Femur (tissue), 1 donor: ENCODE measurements at regions not wholly inside any gene's neighbourhood (a gene's known extent, or its start where the extent isn't known, plus 50 kb on each side); places are given as distances from the start of the nearest gene placed in this dataset.
A peak's percentile ranks its signal among the peaks of the same experiment; 100 is the strongest.

Experiments
- DNase-seq: peaks from one replicate; pipeline ENCODE4 v3.0.0-alpha.2; 2017

DNA sequence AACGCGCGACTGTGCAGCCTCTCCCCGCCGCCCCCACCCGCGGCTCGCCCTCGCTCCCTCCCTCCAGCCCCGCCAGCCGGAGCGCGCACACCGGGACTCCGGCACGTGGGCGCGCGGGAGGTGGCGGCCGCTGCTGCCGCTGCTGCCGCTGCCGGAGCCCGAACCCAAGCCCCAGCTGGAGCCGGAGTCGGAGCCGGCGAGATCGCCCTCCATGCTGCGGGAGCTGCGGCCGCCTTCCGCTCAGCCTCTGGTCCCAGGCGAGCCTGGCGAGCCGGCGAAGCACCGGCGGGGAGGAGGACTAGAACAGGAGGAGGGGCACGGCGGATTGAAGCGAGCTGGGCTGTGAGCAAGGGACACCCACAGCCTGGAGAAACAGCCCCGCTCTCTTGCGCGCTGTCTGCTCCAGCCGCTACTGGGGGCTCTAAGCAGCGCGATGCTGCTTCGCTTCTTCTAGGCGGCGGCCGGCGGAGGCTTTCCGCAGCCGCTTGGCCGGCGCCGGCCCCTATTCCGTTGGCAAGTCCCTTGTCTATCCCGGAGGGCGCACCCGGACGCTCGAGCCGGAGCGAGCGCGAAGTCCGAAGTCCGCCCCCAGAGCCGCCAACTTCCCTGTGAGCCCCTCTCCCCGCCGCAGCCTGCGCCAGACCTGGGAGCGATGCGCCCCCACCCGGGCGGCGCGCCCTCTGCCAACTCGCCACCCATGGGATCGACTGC is 598.7 kb upstream of the SGCD start:
- peak; percentile 83 for DNase-seq

DNA sequence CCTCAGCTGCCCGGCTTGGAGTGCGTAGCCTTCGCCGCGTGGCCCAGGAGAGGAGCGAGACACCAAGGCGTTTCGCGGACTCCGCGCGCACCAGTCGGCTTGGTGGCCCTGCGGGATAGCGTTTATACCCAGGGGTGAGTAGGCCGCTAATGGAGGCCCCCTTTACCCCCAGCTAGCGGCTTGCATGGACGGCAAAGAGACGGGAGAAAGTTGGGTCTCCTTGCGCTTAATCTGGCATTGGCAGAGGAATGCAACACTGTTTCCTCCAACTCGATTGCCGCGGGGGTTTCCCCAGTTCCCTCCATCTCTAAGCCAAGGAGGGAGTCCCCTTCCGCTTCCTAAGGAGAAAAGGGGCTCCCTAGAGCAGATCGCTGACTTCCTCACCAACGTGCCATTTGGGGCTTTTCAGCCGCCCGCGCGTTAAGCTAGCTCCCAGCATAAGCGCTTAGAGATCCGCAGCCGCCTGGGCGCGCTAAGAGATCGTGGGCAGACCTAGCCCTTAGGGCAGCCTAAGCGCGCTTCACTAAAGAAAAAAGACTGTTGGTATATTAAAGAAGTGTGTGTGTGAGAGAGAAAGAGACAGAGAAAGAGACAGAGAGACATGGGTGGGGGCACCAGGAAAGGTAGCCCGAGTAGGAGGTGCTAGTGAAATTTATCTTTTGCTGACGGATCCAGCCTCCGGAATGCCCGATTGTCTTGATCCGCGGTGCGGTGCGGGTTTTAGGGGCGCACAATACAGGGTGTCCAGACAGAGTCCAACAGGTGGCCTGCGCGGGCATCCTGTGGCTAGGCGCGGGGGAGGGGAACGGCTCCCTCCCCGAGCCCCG is 597.9 kb upstream of the SGCD start:
- peak; percentile 24 for DNase-seq

DNA sequence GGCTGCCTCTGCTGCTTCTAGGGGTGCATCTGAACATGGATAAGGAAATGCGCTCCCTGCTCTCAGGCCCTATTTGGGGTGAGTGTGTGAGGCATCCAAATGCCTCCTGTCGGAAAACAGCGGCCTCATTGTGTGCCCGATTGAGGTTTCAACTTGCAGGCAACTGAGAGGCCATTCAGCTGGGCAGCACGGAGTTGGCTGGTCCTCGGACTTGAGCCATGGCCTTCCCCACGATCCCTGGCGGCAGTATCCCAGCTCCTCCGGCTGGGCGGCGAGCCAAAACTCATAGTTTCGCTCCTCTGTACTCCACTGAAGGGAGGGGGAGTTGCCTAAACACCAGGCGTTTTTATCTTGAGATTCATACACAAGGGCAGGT is 597.3 kb upstream of the SGCD start:
- peak; percentile 65 for DNase-seq

DNA sequence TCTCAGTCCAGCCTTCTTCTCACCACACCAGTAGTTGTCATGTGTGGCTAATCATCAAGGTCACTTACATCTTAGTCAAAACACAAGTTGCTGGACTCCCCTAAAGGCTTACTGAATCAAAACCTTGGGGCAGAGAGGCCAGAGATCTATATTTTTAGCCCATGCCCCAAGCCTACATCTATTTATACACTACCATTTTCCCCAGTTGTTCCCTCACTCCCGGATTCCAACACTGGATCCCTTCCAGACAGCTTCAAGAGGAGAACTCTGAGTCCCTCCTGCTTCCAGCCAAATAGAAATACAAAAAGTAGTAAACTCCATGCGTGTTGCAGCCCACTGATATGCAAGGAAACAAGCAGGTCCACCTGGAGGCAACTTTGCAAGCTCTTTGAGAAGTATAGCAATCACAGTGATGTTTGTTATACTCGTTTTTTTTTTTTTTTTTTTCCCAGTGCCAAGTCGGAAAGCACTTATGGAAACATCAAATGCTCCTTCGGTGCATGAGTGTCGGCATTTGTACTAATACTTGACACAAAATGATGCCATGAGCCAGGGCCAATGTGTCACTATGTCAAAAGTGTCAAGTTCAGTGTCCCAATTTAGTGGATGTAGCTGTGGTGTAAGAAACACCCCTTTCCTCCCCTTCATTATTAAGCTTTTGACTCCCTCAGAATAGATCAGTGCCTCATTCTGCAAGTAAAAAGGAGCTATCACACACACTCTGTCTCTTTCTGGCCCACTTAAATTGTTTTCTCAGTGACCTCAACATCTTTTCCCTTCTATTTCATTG is 594.2 kb upstream of the SGCD start:
- DNase-seq: no peak

DNA sequence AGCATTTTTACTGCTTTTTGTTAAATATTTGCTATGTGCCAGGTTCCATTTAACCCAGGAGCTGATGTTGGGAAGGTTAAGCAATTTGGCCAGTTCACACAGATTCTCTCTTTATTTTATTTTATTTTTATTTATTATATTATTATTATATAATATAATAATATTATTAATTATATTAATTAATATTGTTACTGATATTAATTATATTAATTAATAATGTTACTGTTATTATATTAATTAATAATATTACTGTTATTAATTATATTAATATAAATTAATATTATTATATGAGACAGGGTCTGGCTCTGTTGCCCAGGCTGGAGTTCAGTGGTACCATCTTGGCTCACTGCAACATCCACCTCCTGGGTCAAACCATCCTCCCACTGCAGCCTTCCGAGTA is 593.0 kb upstream of the SGCD start:
- no peak for DNase-seq

DNA sequence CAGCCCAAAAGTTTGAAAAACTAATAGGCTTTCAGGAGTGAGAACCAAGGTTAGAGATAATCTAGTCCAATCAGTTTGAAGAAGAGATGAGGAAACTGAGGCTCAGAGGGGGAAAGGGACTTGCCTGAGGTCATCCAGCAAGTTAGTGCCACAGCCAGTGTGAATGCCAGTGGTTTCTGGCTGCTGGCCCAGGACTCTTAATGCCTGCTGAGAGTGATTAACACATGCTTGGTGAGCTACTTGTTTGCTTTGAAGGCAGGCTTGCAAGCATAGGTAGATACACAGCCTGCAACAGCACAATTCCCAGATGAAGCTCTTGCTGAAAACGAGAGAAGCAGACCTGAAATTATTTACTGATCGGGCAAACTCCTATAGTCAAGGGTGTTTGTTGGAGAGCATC is 591.6 kb upstream of the SGCD start:
- no peak for DNase-seq

DNA sequence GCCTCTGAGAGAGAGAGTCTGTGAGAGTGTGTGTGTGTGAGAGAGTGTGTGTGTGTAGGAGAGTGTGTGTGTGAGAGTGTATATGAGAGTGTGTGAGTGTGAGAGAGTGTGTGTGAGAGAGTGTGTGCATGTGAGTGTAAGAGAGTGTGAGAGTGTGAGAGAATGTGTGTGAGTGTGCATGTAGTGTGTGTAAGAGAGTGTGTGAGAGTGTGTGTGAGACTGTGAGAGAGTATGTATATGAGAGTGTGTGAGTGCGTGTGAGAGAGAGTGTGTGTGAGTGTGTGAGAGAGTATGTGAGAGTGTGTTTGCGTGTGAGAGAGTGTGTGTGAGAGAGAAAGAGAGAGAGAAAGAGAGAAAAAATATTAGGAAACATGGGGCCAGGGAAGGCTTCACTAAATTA is 588.3 kb upstream of the SGCD start:
- DNase-seq: no peak

DNA sequence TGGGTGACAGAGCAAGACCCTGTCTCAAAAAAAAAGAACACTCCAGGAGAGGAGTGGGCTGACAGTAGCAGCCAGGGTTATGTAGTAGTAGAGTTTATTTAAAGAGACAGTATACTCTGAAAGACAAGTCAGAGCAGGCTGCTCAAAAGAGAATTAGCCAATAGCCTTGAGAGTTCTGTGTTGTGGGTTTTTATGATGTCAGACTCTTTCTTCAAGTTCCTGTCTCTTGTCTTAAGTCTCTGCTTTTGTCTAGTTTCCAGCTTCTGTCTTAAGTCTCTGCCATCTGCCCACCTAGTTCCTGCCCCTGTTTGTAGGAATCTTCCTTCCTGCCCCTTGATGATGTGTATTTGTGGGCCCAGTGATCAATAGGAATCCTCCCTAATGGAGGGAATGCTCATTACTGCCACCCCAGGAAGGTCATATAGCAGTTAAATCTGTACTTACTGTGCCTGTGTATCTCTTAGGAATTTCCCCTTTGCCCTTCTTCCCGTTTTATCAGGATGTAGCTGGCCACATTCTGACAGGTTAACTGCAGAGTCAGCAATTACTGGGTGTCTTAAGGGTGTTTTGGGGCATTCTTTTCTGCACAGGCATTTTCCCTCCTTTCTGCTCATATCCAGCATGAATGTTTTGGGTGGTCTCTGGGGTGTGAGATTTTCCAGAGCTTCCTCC is 580.5 kb upstream of the SGCD start:
- no peak for DNase-seq

DNA sequence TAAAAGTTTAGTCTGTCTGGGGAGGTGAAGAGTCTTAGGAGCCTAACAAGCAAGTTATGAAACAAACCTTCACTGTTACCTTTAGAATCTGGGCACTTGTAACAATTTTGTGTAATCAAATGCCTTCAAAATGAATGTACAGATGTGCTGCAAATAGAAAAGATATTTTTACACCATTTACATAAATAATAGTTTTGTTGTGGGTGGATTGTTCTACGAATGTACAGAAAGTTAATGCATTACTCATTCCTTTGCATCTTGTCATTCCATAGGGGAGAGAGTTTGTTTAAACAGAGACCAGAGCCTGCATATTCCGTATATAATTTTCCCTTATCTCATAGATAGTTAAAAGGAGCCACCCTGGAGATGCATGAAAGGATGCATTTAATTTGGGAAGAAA is 576.9 kb upstream of the SGCD start:
- no peak for DNase-seq

DNA sequence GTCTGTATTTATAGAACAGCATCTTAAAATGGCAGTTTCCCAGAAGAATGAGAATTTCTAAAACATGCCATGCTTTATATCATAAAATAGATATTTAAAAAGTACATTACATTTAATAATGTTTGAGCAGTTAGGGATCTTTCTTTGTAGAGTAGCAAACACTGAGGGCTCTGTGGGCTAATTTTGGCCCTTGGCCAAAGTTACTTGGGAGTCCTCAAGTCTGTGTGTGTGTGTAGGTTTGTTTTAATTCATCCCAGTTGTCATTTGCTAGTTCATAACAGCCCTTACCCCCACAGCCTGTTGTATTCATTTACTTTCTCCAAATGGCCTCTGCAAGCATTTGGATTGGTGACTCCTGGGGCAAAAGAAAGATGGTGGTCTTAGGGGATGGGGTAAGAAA is 576.4 kb upstream of the SGCD start:
- no peak for DNase-seq

DNA sequence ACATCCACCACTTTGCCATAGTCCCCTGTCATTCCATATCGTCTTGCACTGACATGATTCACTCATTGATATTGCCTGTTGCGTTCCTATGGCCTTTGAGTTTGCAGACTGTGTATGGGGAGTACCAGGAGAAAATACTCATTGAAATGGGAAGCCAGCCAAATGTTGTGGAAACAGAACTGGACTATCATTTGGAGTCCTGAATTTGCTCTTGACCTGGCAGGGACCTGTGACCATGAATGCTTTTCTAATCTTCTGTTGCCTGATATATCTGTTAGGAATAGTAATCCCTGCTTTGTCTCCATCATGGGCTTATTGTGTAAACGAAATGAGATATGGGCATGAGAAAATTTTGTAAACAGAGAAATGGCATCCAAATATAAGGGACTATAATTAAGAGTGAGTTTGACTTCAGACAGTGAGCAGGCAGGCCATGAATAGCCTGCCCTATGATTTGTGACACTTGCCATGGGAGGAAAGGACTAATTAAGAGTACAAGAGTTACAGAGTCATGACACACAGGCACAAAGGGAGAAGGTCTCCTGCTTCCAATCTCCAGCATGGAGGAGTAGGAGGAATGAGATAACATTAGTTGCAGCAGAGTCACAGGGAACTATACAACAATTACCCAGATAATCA is 572.9 kb upstream of the SGCD start:
- no peak for DNase-seq

DNA sequence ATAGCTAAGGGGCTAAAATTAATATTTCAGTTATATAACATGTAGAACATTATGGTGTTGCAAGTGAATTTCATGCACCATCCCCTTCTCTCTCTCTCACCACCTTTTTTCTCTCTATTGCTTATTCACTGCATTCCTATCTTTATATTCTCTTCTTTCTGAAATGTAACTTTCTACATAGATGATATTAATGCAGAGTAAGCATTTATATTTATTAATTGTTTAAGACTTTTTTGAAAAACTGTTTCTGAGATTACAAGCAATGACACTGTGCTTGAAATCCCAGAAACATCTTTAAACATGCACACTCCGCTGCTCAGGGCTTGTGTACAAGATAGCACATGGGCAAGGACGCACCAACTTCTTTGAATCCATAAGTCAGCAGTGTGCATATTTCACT is 567.7 kb upstream of the SGCD start:
- no peak for DNase-seq

DNA sequence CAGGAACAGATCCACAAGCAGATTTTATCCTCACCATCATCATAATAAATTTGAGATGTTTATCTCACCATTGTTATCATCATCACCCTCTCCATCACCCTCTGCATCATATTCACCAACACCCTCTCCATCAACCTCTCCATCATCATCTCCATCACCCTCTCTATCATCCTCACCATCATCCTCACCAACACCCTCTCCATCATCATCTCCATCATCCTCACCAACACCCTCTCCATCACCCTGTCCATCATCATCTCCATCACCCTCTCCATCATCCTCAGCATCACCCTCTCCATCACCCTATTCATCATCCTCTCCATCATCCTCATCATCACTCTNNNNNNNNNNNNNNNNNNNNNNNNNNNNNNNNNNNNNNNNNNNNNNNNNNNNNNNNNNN is 567.0 kb upstream of the SGCD start:
- no peak for DNase-seq

DNA sequence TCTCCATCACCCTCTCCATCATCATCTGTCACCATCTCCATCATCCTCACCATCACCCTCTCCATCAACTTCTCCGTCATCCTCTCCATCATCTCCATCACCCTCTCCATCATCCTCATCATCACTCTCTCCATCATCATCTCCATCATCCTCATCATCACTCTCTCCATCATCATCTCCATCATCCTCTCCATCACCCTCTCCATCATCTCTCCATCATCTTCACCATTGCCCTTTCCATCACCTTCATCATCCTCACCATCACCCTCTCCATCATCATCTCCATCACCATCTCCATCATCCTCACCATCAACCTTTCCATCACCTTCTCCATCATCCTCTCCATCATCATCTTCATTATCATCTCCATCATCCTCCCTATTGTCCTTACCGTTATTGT is 565.5 kb upstream of the SGCD start:
- DNase-seq: no peak

DNA sequence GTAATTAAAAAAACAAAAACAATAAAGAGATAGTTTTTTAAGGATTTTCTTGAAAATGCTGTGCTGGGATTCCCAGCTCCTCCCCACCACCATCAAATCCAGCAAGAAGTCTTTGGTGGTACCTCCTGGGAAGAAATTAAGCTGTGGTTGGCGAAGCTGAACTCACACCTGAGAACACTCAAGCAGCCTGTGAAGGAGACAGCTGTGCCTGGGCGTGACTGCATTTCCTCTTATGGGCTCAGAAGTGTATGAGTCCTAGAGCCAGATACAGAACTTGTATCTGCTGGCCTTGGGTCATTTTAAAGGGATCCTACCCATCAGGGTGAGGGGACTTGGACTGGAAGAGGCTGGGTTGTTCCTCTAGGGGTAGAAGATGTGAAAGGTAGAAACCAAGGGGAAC is 561.2 kb upstream of the SGCD start:
- DNase-seq: no peak

DNA sequence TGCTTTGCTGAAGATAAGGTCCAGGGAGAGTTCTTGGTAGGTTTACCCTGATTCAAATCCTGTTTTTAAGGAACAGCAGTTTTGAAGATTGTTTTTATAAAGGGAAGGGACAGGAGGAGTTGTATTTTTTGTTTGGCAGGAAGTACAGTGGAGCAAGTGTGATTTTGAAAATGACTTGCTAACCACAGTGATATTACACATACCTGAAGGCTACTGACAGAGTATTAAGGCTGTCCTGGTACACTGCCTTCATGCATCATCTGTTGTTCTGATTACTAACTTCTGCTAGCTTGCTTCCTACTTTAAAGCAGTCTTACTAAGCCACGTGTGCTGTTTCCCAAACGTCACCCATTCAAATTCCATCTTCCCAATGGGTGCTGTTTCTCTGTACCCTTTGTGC is 559.5 kb upstream of the SGCD start:
- DNase-seq: no peak

DNA sequence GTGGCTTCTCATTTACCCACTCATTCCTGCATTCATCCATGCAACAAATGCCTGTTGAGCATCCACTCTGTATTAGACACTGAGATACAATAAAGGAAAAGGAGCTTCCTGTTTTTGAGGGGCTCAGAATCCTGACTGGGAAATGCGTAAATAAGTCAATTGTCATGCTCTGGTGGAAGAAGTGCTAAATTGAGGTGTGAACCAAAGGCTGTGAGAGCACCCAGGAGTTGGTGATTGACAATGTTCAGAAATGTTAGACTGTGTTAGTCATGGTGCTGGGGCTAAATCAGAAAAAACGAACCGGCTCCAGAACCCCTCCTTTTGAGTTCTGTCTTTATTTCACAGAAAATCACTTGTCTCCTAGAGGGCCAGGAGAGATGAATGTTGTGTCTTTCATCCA is 558.6 kb upstream of the SGCD start:
- DNase-seq: no peak

DNA sequence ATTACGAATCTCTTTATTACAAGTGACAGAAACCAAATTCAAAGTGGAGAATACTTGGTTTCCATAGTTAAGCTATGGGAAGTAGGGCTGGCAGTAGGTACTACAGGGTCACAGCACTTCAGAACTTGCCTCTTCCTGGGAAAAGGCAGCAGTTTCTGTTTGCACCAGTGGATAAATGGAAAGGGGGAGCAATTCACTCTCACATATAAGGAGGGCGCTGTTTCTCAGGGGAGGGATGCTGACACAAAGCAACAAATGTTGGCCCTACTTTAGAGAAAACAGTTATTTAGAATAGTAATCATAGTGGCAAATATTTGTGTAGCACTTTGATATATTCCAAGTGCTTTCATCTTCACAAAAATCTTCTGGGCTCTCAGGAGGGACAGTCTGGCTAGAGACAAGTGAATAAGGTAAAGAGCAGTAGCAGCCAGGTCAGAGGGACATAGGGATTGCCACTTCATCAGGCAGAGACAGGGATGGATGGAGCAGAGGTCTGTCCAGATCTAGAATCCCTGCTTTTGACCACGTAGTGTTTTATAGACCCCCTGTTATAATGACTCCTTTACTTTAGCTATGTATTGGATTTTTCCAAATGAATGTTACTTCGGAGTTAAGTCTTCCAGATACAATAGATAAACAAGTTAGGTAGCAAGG is 554.8 kb upstream of the SGCD start:
- DNase-seq: no peak

DNA sequence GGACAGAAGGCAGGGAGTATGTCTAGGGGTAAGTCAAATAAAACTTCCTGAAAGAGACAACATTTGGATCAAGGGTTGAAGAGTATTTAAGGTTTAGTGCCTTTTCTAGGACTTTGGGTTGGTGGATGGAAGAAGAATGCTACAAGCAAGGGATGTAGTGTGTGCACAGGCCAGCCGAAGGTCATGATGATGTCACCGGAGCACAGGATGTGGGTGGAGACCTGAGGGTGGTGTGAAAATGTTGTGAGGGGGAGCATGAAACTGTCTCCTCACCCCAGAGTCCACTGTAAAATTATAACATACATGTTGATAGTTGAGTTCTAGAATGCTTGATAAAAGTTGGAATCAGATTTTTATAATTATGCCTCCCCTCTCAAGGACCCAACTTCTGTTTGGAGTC is 553.3 kb upstream of the SGCD start:
- no peak for DNase-seq

DNA sequence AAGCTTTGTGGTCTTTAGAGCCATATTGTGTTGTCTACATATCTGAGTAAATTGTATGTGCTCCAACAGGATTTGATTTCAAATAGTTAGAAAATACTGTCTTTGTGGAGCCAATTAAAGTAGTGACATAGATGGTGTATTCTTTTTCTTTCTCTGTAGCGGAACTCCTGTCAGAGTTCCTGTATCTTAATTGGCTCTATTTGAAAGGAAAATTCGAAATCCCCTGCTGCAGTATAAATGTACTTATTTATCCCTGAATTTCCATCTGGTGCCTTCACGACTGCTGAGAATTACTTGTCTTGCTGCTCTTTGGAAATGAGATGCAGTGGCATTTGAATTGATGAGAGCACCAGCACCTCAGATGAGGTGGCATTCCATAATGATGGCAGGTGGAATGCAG is 546.7 kb upstream of the SGCD start:
- DNase-seq: no peak

DNA sequence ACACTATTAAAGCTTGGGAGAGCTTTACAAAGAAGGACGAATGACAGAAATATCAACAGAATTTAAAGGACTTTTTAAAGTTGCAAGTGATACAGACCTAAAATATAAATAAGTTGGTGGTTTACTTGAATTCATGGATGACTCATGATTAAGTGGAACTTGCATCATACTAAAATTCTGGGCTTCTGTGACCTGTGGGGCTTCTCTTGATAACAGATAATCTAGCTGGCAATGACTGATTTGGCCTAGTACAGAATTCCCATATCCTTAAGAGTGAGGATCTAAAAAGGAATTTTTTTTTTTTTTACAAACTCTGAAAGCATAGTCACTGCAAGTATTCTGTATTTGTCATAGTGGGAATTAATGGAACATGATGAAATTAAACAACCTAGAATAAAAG is 543.7 kb upstream of the SGCD start:
- DNase-seq: no peak

DNA sequence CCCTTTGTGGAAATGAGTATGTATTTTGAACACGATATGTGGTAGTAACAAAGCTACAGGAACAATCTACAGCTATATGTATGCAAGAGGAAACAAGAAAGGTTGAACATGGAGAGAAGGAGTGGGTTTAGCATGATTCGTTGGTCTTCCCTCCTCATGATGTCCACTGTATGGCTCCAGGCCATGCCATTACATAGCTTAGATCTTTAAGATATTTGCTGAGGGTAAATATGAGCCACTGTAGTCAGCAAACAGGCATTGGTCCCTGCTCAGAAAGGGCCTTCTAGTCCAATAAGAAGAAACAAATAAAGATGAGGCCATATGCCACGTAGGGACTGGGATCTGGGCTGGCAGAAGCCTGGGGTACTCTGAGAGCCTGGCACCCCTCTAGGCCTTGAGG is 543.2 kb upstream of the SGCD start:
- DNase-seq: no peak
